Neural cell (in vitro differentiated cells): ENCODE measurements at regions not wholly inside any gene's neighbourhood (a gene's known extent, or its start where the extent isn't known, plus 50 kb on each side); places are given as distances from the start of the nearest gene placed in this dataset.

ENCODE experiments used
- H2AFZ ChIP-seq: fragments of 200-600, 300-800 bp; sonication (generic), shearing (Covaris generic); 2 replicates; pipeline ENCODE4 v1.6.0; 2014; ENCODE audit warnings: low read depth, mild to moderate bottlenecking, antibody characterized with exemption, low read length, moderate library complexity
- H3F3A ChIP-seq: fragments of 200-600 bp; shearing (Covaris generic); 2 replicates; pipeline ENCODE4 v1.6.1; 2016; ENCODE audit warnings: mild to moderate bottlenecking, moderate library complexity, mixed read lengths, antibody characterized with exemption, low read length; ENCODE audit not compliant: insufficient read depth, poor library complexity, severe bottlenecking
- H3K27ac ChIP-seq: fragments of 200-600, 300-800 bp; sonication (generic), shearing (Covaris generic); 2 replicates; pipeline ENCODE4 v1.5.1; 2014; ENCODE audit warnings: mild to moderate bottlenecking, low read length, moderate library complexity
- H3K27me3 ChIP-seq: fragments of 300-800, 200-600 bp; sonication (generic), shearing (Covaris generic); 2 replicates; pipeline ENCODE4 v1.6.0; 2014; ENCODE audit warnings: mild to moderate bottlenecking, low read depth, low read length, moderate library complexity; ENCODE audit not compliant: insufficient read depth
- H3K36me3 ChIP-seq: fragments of 300-800, 200-600 bp; sonication (generic), shearing (Covaris generic); 2 replicates; pipeline ENCODE4 v1.5.1; 2014; ENCODE audit warnings: mild to moderate bottlenecking, antibody characterized with exemption, low read length, moderate library complexity; ENCODE audit not compliant: insufficient read depth
- H3K4me2 ChIP-seq: fragments of 300-800, 200-600 bp; sonication (generic), shearing (Covaris generic); 2 replicates; pipeline ENCODE4 v1.6.0; 2014; ENCODE audit warnings: mild to moderate bottlenecking, low read length
- H3K4me3 ChIP-seq: fragments of 300-800, 200-600 bp; sonication (generic), shearing (Covaris generic); 2 replicates; pipeline ENCODE4 v1.5.1; 2014; ENCODE audit warnings: mild to moderate bottlenecking, low read length, moderate library complexity
- H3K79me2 ChIP-seq: fragments of 200-600 bp; shearing (Covaris generic); replicated peaks from 2 replicates; pipeline ENCODE4 v1.6.0; 2014; ENCODE audit warnings: mild to moderate bottlenecking, low read length, moderate library complexity; ENCODE audit not compliant: insufficient read depth
- H3K9ac ChIP-seq: fragments of 300-800, 200-600 bp; sonication (generic), shearing (Covaris generic); 2 replicates; pipeline ENCODE4 v1.6.1; 2016; ENCODE audit warnings: mild to moderate bottlenecking, low read length, mixed read lengths
- H3K9me2 ChIP-seq: fragments of 200-600 bp; shearing (Covaris generic); 2 replicates; pipeline ENCODE4 v1.6.1; 2016; ENCODE audit warnings: mild to moderate bottlenecking, low read length, mixed read lengths; ENCODE audit not compliant: insufficient read depth
- H3K9me3 ChIP-seq: fragments of 200-600, 300-800 bp; sonication (generic), shearing (Covaris generic); 2 replicates; pipeline ENCODE4 v1.6.1; 2016; ENCODE audit warnings: mild to moderate bottlenecking, mixed run types, low read length, moderate library complexity, mixed read lengths
- H4K20me1 ChIP-seq: fragments of 200-600 bp; shearing (Covaris generic); 2 replicates; pipeline ENCODE4 v1.6.1; 2016; ENCODE audit warnings: mild to moderate bottlenecking, mixed run types; ENCODE audit not compliant: insufficient read depth
- CTCF ChIP-seq: fragments of 450-650 bp; IDR thresholded peaks from 2 replicates; pipeline ENCODE4 v1.5.1; 2014; ENCODE audit warnings: antibody characterized with exemption, mild to moderate bottlenecking, moderate library complexity; ENCODE audit not compliant: poor library complexity, severe bottlenecking
- EP300 ChIP-seq: fragments of 450-650 bp; conservative IDR thresholded peaks from 2 replicates; pipeline ENCODE4 v1.6.1; 2014; ENCODE audit warnings: antibody characterized with exemption, mild to moderate bottlenecking, moderate library complexity; ENCODE audit not compliant: poor library complexity, severe bottlenecking
- EZH2 ChIP-seq: fragments of 200-600, 300-800 bp; shearing (Covaris generic), sonication (generic); IDR thresholded peaks from 2 replicates; pipeline ENCODE4 v1.6.1; 2014; ENCODE audit warnings: antibody characterized with exemption, low read length, borderline replicate concordance, mild to moderate bottlenecking; ENCODE audit not compliant: insufficient read depth, poor library complexity, severe bottlenecking
- MXI1 ChIP-seq: fragments of 450-650 bp; conservative IDR thresholded peaks from 2 replicates; pipeline ENCODE4 v1.6.1; 2014; ENCODE audit warnings: antibody characterized with exemption, mild to moderate bottlenecking; ENCODE audit not compliant: poor library complexity, severe bottlenecking
- POLR2AphosphoS5 ChIP-seq: IDR thresholded peaks from 2 replicates; pipeline ENCODE4 v1.6.1; 2012
- RAD21 ChIP-seq: fragments of 450-650 bp; conservative IDR thresholded peaks from 2 replicates; pipeline ENCODE4 v1.6.1; 2014; ENCODE audit warnings: antibody characterized with exemption, mild to moderate bottlenecking, moderate library complexity
- REST ChIP-seq: IDR thresholded peaks from 2 replicates; pipeline ENCODE4 v1.6.1; 2012; ENCODE audit warnings: borderline replicate concordance
- SMC3 ChIP-seq: fragments of 450-650 bp; conservative IDR thresholded peaks from 2 replicates; pipeline ENCODE4 v1.6.1; 2014; ENCODE audit warnings: antibody characterized with exemption, mild to moderate bottlenecking, moderate library complexity; ENCODE audit not compliant: poor library complexity
- TAF1 ChIP-seq: IDR thresholded peaks from 2 replicates; pipeline ENCODE4 v1.6.1; 2012; ENCODE audit warnings: low read depth

- TF ChIP-seq POLR2AphosphoS5 (no peak), RAD21 (no peak), REST (no peak), EP300 (no peak), TAF1 (no peak), CTCF (no peak), SMC3 (no peak), MXI1 (no peak), EZH2 (no peak)
- no peak overlapping the region for H3K9ac ChIP-seq
- no peak overlapping the region for H3K27ac ChIP-seq
- no peaks in the 10 kb centered on the region for H3K9me3 ChIP-seq
- no peaks in the 10 kb centered on the region for H3K9me2 ChIP-seq
- no peak overlapping the region for H3K4me2 ChIP-seq
- no peaks in the 10 kb centered on the region for H3K36me3 ChIP-seq
- H3K27me3 ChIP-seq: no peaks in the 10 kb centered on the region
- no peak overlapping the region for H3K4me3 ChIP-seq
- H3K79me2 ChIP-seq: no peaks in the 10 kb centered on the region
- no peaks in the 10 kb centered on the region for H4K20me1 ChIP-seq
- no peaks in the 10 kb centered on the region for H3F3A ChIP-seq
- no peak overlapping the region for H2AFZ ChIP-seq
Observed at GRCh38 chr9:136610426-136610825, 52.3 kb upstream of the EGFL7 start.

- Histone ChIP-seq H3K27ac (no peak overlapping the region), H3F3A (no peaks in the 10 kb centered on the region), H2AFZ (no peak overlapping the region), H3K36me3 (no peaks in the 10 kb centered on the region), H3K4me2 (no peak overlapping the region), H3K9ac (no peak overlapping the region), H4K20me1 (no peaks in the 10 kb centered on the region), H3K9me3 (no peaks in the 10 kb centered on the region), H3K79me2 (no peaks in the 10 kb centered on the region), H3K27me3 (no peaks in the 10 kb centered on the region), H3K9me2 (no peaks in the 10 kb centered on the region), H3K4me3 (no peak overlapping the region)
- TF ChIP-seq EP300 (no peak), CTCF (no peak), TAF1 (no peak), POLR2AphosphoS5 (no peak), EZH2 (no peak), MXI1 (no peak), REST (no peak), RAD21 (no peak), SMC3 (no peak)
Observed at GRCh38 chr9:136609838-136610311, 52.8 kb upstream of the EGFL7 start.
